ENCODE measurements at regions not wholly inside any gene's neighbourhood (a gene's known extent, or its start where the extent isn't known, plus 50 kb on each side); places are given as distances from the start of the nearest gene placed in this dataset.
"Not testable (repeated sequence)": the region's sequence is repeated elsewhere in the genome, so short reads cannot be mapped to it uniquely, and the experiment has no call there.

DNA sequence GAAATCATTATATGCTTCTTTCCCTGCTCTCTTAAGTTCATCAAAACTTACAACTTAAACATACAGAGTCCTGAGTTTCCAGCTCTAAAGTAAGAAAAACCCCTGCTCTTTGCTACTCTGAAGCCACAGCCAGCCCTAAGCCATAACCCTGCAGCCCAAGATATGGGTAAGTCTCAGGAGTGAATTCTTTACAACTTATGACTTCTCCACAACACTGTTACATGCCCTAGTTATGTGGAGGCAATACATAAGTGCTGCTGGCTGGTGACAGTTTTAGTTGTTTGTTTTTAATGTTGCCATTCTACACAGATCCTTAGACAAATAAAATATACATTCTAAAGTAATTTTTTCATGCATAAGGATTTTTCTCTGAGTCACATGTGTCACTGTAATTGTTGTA is 100.2 kb downstream of the FBXO8 start:
- DNase-seq, result no peak

GRCh38 chr4:174181827-174182226 is 101.6 kb downstream of the FBXO8 start:
- DNase-seq, result no peak

- DNase-seq, result no peak
Observed at GRCh38 chr4:174177536-174177935, 105.9 kb downstream of the FBXO8 start.

GRCh38 chr4:174175836-174176235 is 107.6 kb downstream of the FBXO8 start:
- not testable (repeated sequence) for DNase-seq

GRCh38 chr4:174173360-174173759 is 110.1 kb downstream of the FBXO8 start:
- DNase-seq, result no peak

DNA sequence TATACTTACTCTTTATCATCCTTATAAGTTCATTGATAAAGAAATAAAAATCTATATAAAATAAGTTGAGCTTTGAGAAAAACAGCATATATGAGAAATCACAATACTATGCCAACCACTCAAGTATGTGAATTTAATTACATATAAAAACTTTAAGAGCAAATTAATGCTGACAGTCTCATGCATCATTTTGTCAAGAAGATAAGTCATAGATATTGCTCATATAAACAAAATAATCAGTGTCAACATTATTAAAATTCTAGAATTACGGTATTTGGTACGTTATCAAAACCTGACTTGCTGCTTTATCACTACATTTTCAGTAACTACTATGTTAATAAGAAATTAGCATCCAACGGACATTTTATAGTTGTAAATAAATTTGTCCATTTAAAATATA is 111.2 kb downstream of the FBXO8 start:
- no peak for DNase-seq

DNA sequence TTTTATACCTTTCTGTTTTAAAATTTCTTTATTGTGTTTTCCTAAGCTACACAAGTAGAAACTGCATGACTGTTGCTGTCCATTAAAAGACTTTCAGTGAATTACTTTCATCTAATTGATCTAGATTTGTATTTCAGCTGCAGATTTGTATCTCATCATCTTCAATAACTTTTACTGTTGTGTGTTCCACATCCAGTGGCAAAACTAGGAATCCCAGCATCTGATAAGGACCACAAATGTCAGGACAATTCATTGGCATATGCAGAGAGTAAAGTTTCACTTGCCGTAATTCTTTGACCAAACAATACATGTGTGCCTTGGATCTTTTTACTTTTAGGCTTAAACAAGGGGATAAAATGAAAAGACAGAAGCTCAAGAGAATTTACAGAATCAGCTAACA is 112.6 kb downstream of the FBXO8 start:
- DNase-seq, result no peak

- no peak for DNase-seq
Observed at GRCh38 chr4:174170091-174170490, 113.4 kb downstream of the FBXO8 start.

GRCh38 chr4:174157106-174157607 is 126.3 kb downstream of the FBXO8 start:
- no peak for DNase-seq

- DNase-seq, result peak; percentile 16
Observed at GRCh38 chr4:174156239-174156826, 127.1 kb downstream of the FBXO8 start.

DNA sequence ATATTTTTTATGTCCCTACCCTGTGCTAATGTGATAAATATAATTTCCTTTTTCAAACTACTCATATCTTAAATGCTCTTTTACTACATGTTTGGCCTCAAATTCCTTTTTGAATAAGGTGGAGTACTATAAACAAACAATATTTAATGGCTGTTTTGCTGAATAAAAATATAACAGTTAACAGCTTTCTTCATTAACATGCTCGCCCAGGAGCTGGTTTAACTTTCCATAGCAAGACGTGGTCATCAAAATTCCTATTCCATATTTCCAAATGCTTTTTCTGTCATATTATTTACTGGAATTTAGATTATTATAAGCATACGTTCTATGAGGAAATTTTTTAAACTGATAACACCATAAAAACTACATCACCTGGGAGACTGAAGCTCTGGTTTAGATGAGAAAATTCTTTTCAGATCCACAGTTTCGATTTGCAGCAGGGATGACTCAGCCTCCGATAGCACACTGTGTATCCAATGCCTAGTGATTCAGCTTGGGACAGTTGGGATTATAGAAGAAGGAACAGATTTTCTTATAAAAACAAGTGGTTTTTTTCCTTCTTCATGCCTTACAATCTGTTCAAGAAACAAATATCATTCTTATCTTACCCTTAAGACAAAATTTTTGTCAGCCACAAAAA is 129.1 kb downstream of the FBXO8 start:
- DNase-seq, result no peak

DNA sequence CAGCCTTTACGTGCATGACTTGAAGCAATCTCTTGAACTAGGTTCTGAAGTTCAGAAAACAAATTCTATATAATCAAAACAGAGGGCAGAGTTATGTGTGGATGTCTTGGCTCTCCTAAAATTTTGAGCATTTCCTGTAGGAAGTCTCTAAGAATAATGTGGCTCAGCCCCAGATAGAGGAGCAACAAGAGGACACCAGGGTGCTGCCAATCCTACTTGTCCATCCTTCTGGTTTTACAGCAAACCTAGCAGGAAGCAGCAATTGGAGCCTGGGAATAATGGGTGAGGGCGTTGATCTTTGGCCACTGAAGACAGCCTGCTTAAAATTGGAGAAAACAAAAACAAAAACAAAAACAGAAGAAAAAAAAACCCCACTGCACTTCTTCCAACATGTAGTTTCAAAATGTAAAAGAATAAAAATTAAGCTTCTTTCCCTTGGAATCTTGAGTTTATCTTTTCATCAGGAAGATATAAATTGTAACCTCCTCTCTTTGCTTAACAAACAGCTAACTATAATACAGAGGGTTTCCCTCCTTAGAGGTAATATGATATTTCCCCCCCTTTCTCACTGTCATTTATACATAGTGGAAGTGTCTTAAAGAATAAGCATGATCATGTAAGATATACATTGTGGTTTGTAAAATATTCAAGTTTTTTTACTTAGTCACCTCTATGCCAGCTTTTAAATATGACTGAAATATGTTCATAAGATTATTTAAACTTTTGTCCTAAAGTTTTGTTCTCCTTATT is 130.6 kb downstream of the FBXO8 start:
- DNase-seq, result no peak

GRCh38 chr4:174147863-174148262 is 135.6 kb downstream of the FBXO8 start:
- no peak for DNase-seq

- no peak for DNase-seq
Observed at GRCh38 chr4:174144106-174144505, 139.4 kb downstream of the FBXO8 start.

- no peak for DNase-seq
Observed at GRCh38 chr4:174141876-174142275, 141.6 kb downstream of the FBXO8 start.

DNA sequence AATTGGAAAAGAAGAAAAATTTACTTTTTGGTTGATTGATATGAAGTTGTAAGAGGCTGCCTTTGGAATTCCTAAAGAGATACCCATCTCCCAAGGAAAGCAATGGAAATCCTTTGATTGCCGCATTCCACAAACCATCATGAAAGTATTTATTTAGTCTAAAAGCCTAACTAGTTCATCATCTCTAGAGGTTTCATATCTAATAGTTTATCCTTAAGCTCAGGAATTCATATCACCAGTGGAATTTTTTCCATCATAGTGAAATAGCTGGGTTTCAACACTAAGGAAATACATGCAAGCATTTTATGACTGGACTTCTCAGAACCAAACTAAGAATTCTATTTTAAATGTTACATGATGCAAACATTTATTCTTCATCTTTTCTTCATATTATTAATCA is 144.9 kb downstream of the FBXO8 start:
- no peak for DNase-seq

- DNase-seq, result no peak
Observed at GRCh38 chr4:174137698-174138097, 145.8 kb downstream of the FBXO8 start.

DNA sequence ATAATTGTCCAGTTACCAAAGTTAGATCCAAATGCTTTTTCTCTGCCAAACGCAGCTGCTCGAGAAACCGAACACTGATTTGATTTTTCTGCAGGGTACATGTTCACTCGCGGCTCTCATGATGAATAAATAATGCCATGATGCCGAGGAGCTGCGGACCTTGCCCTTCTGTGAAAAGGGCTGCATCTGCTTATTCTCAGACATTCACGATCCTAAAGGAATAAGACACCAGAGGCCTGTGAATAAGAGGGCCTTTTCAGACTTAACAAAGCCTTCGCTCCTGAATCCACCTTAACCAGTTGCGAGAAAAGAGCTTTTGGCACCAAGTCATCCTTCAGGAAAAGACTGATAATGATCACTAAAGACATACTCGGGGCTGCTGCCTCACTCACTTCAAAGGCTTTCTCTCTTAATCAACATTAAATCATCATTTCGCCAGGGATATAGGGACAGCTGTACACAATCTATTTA is 147.5 kb downstream of the FBXO8 start:
- no peak for DNase-seq

- DNase-seq, result no peak
Observed at GRCh38 chr4:174135530-174135929, 147.9 kb downstream of the FBXO8 start.

DNA sequence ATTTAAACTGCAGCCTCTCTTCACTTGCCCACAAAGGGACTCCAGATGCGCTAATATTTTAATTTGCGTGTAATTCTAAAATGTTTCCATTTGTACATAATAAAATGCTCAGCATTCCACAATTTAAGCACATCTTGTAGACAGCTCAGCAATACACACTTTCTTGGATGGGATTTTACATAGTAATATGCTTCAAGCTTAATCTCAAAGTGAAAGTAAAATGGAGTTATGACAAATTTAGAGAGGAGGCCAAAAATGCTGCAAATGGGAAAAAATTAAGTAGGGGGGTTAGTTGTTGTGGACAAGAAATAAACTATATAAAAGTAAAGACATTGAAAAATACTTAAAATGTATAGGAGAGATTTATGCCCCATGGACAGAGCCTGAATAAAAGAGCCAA is 149.1 kb downstream of the FBXO8 start:
- DNase-seq, result no peak

DNA sequence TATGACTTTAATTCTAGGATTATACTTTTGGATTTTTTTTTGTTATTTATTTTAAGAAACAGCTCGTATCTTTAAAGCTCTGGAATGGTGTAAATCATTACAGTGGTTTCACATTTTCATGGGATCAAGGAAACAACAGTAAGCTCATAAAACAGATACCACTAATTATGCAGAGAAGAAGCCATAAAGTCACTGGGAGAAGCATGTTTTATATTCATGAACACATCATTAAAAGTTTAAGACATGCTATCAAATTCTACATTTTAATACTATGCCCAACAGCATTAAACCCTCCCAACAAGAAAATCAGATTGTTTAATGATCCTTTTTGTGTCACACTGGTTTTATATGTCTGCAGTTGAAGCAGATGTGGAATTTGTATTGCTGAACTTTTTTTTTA is 149.9 kb downstream of the FBXO8 start:
- DNase-seq, result no peak

- no peak for DNase-seq
Observed at GRCh38 chr4:174131901-174132300, 151.6 kb downstream of the FBXO8 start.

GRCh38 chr4:174122705-174123104 is 160.8 kb downstream of the FBXO8 start:
- DNase-seq, result no peak
